ENCODE measurements at regions not wholly inside any gene's neighbourhood (a gene's known extent, or its start where the extent isn't known, plus 50 kb on each side); places are given as distances from the start of the nearest gene placed in this dataset.

DNA sequence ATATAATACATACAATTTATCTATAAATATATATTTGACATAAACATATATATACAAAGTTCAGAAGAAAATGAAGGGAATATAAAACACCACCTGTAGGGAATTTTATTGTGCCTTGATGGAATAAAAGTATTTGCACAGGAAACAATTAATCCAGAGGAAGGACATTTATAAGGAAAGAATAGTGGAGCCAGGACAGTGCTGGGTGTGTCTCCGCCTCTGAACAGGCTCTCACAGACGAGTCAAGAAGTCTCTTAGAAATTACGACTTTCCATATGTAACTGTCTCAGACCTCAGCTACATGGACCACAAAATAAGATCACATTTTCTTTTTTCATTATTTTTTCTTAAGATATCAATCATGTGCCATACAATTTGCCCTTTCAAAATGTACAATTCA lies 93.9 kb downstream of the TMEM114 start:
- Histone ChIP-seq H2BK12ac (ENCODE audit: low read depth, low read length) (no peak overlapping the region), H3K56ac (replicated peaks; ENCODE audit: insufficient read length, low read depth, low read length) (no peak overlapping the region), H2BK15ac (ENCODE audit: low read length) (no peak overlapping the region), H4K5ac (ENCODE audit: insufficient read length, low read depth, low read length) (no peak overlapping the region), H3K14ac (ENCODE audit: insufficient read length) (no peak overlapping the region), H3K4ac (replicated peaks; ENCODE audit: insufficient read length, low read depth, low read length) (no peak overlapping the region), H2AK5ac (ENCODE audit: low read depth, low read length) (no peak overlapping the region), H3K9me3 (ENCODE audit: insufficient read depth in 2 of 2, low read depth in 1 of 2, low read length in 1 of 2) (no peaks in the 10 kb centered on the region), H3K9ac (replicated peaks in 1 of 4; ENCODE audit: extremely low read depth in 1 of 4, low read depth in 3 of 4, low read length in 3 of 4) (no peak overlapping the region), H2BK5ac (ENCODE audit: low read depth, low read length) (no peak overlapping the region), H2BK20ac (ENCODE audit: low read length) (no peak overlapping the region), H3K18ac (ENCODE audit: extremely low read depth, low read length) (no peak overlapping the region), H3K4me1 (replicated peaks in 1 of 4; ENCODE audit: control insufficient read depth in 3 of 4, insufficient read depth in 4 of 4, low read length in 3 of 4) (peaks cover 0 to 6% (median 0%) of the 10 kb centered on the region in 4 experiments; a peak in 4 of 7 replicates), H3K23me2 (ENCODE audit: low read depth, low read length) (no peaks in the 10 kb centered on the region), H3K27ac (ENCODE audit: low read depth, low read length) (no peak overlapping the region), H4K91ac (replicated peaks; ENCODE audit: insufficient read length, low read length) (no peak overlapping the region), H4K8ac (ENCODE audit: extremely low read depth, insufficient read depth, low read length) (no peak overlapping the region), H2AFZ (ENCODE audit: low read length) (no peak overlapping the region), H3K4me3 (ENCODE audit: extremely low read depth in 1 of 4, insufficient read depth in 2 of 4, low read depth in 3 of 4, low read length in 4 of 4) (no peak overlapping the region), H4K20me1 (replicated peaks in 1 of 2; ENCODE audit: control insufficient read depth in 1 of 2, insufficient read depth in 2 of 2, low read length in 2 of 2) (no peaks in the 10 kb centered on the region), H2BK120ac (replicated peaks; ENCODE audit: low read depth, low read length) (no peak overlapping the region), H3K79me1 (ENCODE audit: low read depth, low read length) (no peaks in the 10 kb centered on the region), H3K79me2 (ENCODE audit: control insufficient read depth in 1 of 2, insufficient read depth in 2 of 2, low read length in 2 of 2) (no peaks in the 10 kb centered on the region), H3K23ac (ENCODE audit: insufficient read length) (no peak overlapping the region), H3K27me3 (replicated peaks in 1 of 4; ENCODE audit: control insufficient read depth in 3 of 4, extremely low read depth in 1 of 4, insufficient read depth in 3 of 4, low read length in 3 of 4) (peaks cover 0 to 2% (median 0%) of the 10 kb centered on the region in 4 experiments; a peak in 1 of 7 replicates), H3K36me3 (ENCODE audit: control insufficient read depth in 2 of 4, insufficient read depth in 4 of 4, low read length in 3 of 4) (no peaks in the 10 kb centered on the region), H3K4me2 (ENCODE audit: insufficient read depth in 1 of 2, low read depth in 2 of 2, low read length in 2 of 2) (no peak overlapping the region)
- POLR2A ChIA-PET (ENCODE audit: partially characterized antibody), result no interaction called here
- DNase-seq (ENCODE audit: low read depth in 1 of 2, low spot score in 2 of 2) (no peak), FAIRE-seq (no peak)
- CTCF ChIA-PET (ENCODE audit: partially characterized antibody), result interaction anchor here (0.9 kb wide), 1 partner anchor 76 kb away, joined by 3 read pairs; no protein-coding TSS in a partner anchor
- 92% methylated on average over 3 of the region's 3 CpGs; no CpG with 5 or more reads in 1 of the 2 experiments for WGBS, 2 experiments (ENCODE audit: extremely low coverage in 1 of 2, insufficient coverage in 1 of 2, insufficient read length in 1 of 2, insufficient replicate concordance in 2 of 2, low coverage in 1 of 2, low lambda C conversion rate in 2 of 2, missing lambda C conversion rate in 1 of 2)
- TF ChIP-seq NRF1 (IDR thresholded peaks at IDR 0.05; ENCODE audit: low read depth, low read length) (no peak), TAF1 (IDR thresholded peaks at IDR 0.05; ENCODE audit: low read depth, low read length) (no peak), JUN (IDR thresholded peaks at IDR 0.05; ENCODE audit: low read depth, low read length) (no peak), KDM5A (IDR thresholded peaks at IDR 0.05; ENCODE audit: low read length) (no peak), EP300 (IDR thresholded peaks at IDR 0.05; ENCODE audit: borderline replicate concordance in 1 of 2, low read depth in 2 of 2, low read length in 2 of 2) (no peak)
- TF ChIP-seq, protein P1, sequence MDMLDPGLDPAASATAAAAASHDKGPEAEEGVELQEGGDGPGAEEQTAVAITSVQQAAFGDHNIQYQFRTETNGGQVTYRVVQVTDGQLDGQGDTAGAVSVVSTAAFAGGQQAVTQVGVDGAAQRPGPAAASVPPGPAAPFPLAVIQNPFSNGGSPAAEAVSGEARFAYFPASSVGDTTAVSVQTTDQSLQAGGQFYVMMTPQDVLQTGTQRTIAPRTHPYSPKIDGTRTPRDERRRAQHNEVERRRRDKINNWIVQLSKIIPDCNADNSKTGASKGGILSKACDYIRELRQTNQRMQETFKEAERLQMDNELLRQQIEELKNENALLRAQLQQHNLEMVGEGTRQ (IDR thresholded peaks at IDR 0.05; ENCODE audit: low read length), result no peak
